HS-27A (cell line): ENCODE measurements at regions not wholly inside any gene's neighbourhood (a gene's known extent, or its start where the extent isn't known, plus 50 kb on each side); places are given as distances from the start of the nearest gene placed in this dataset.
"Not testable (repeated sequence)": the region's sequence is repeated elsewhere in the genome, so short reads cannot be mapped to it uniquely, and the experiment has no call there.

Experiments
- DNase-seq: peaks from one replicate; pipeline ENCODE4 v3.0.0-alpha.2; 2012; ENCODE audit warnings: low read depth, missing footprints

- DNase-seq = no peak
These were observed 1226.6 kb upstream of the FAM98A start for GRCh38 chr2:34825686-34826085.

DNA sequence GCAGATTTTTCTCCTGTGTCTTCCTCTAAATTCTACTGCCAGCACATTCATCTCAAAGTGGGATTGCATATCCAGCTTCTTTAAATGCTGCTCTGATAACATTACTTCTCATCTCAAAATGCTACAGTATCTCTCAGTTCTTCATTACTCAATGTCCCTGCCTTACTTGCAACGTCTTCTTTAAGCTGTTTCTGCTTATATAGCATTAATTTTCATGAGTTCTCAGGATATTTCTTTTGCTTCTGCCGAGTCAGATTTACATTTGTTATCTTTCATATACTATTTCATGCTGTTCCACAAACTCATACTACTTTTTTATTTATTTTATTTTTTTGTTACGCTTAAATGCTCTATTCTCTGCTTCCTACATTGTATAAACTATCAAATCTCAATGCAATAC lies 1223.5 kb upstream of the FAM98A start:
- no peak for DNase-seq

DNA sequence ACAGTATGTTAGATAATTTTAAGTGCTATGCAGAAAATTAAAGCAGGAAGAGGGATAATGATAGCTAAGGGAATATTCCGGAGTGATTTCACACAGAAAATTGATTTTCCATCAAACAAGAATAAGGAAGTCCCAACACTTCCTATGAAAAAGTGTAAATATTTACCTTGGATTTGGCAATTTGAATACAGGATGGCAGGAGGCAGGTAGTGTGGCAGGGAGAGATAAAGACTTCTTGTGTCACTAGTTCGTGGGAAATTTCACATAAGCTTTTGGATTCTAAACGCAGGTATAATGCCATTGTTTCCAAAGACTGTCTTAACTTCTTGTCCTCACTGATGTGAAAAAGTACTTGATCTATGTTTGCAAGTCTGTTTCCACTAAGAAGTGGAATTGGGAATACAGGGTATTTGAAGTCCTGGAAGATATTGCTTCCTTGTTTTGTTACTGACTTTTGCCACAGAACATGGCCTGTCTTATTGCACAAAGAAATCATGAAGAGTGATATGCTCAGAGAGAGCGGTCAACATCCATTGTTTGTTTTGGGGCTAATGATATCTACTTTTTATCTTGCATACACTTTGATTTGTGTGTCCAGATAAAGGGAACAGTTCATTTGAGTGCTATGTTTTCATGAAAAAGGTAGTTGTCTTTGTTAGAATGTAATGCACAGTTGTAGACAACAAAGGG lies 1216.1 kb upstream of the FAM98A start:
- DNase-seq = no peak

- DNase-seq = no peak
These were observed 1211.4 kb upstream of the FAM98A start for GRCh38 chr2:34810456-34810855.

- DNase-seq = no peak
These were observed 1209.3 kb upstream of the FAM98A start for GRCh38 chr2:34808426-34808825.

DNA sequence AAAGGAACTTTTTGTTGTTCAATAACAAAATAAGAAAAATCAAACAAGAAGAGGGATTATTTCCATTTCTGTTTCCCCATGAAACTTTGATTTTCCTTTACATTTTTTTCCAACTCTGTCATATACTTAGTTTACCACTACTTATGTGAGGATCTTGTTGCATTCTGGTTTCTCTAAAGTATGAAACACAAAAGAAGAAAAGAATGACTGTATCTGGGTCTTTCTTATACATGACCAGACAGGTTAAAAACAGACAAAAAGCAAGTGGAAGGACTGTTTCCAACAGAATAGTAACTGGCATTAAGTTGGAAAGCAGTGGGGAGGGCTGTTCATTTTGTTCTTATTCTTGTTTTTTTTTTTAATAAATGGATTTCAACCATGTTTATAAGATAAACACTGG lies 1207.8 kb upstream of the FAM98A start:
- DNase-seq = no peak

DNA sequence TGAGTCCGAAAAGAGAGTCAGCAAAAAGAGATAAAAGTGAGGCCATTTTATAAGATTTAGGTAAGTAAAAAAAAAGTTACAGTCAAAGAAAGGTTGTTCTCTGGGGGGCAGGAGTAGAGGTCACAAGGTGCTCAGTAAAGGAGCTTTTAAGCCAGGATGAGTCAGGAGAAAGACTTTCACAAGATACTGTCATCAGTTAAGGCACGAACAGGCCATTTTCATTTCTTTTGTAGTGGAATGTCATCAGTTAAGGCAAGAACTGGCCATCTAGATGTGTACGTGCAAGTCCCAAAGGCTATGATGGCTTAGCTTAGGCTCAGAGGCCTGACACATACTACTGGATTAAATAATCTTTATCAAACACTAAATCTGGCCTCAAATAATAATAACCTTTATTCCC lies 1207.3 kb upstream of the FAM98A start:
- DNase-seq = no peak

DNA sequence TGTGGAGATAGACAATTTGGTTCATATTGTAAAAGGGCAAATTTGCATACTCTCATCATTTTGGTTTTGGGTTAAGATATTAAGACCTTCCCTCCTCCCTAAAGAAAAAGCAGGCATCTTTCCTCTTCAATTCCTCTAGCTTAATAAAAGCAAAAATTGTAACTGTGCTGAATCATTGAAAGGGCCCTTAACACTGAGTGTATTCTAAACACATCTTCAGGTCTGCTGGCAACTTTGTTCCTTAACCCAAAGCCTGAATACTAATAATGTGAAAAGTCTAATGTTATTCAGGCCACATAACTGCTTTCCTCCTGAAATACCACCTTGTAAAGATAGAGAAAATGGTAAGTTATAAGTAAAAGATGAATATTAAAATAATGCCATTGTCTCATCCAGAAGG lies 1200.5 kb upstream of the FAM98A start:
- no peak for DNase-seq

- not testable (repeated sequence) for DNase-seq
These were observed 1196.5 kb upstream of the FAM98A start for GRCh38 chr2:34795586-34795985.

GRCh38 chr2:34789169-34789568 lies 1190.1 kb upstream of the FAM98A start:
- DNase-seq = no peak

GRCh38 chr2:34787341-34787740 lies 1188.2 kb upstream of the FAM98A start:
- no peak for DNase-seq

GRCh38 chr2:34785206-34785785 lies 1186.2 kb upstream of the FAM98A start:
- DNase-seq = no peak

DNA sequence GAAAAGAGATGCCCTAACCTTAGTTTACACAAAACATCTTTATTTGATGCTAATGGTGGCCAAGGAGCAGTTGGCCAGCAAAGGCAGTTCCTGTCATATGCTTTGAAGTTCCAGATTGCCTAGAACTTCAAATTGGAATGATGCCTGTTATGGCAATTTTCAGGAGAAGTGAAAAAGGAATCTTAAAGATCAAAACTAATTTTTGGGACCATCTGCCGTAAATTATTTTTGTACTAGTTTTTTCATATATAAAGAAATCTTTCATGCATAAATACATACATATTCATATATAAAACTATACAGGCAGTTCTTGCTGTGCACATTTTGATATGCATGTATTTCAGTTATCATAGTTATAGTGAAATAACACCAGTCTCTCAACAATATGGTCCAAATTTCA lies 1185.6 kb upstream of the FAM98A start:
- no peak for DNase-seq

DNA sequence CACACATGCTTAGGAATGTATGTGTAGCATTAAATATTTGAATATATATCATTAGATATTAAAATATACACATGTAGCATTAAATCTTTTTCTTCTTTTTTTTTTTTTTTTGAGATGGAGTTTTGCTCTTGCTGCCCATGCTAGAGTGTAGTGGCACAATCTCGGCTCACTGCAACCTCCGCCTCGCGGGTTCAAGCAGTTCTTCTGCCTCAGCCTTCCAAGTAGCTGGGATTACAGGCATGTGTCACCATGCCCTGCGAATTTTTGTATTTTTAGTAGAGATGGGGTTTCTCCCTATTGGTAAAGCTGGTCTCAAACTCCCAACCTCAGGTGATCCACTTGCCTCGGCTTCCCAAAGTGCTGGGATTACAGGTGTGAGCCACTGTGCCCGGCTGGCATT lies 1151.6 kb upstream of the FAM98A start:
- not testable (repeated sequence) for DNase-seq

DNA sequence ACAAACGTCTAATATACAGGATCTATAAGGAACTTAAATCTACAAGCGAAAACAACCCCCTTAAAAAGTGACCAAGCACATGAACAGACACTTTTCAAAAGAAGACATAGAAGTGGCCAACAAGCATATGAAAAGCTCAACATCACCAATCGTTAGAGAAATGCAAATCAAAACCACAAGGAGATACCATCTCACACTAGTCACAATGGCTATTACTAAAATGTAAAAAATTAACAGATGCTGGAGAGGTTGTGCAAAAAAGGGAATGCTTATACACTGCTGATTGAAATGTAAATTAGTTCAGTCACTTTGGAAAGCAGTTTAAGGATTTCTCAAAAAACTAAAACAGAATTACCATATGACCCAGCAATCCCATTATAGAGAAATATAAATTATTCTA lies 1148.5 kb upstream of the FAM98A start:
- no peak for DNase-seq

- DNase-seq = no peak
These were observed 1139.6 kb upstream of the FAM98A start for GRCh38 chr2:34738691-34739090.

- DNase-seq = no peak
These were observed 1138.0 kb upstream of the FAM98A start for GRCh38 chr2:34737146-34737545.

- no peak for DNase-seq
These were observed 1137.4 kb upstream of the FAM98A start for GRCh38 chr2:34736482-34736881.

DNA sequence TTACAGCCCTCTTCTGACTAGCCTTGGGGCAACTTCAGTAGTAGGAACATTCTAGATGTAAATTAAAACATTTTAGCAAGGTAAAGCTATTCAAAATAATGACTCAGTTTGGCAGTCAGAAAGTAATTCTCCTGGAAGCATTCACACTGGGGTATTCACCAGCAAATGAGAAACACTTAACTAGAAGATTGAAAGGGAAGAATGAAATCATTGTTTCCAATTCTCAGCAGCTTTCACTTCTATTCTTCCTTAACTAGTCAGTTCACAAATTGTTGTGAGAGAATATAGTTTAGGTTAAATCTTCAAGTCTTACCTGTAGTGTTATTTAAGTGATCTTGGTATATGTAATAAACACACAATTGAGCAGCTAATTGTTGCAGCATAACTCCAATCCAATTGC lies 1135.6 kb upstream of the FAM98A start:
- DNase-seq = no peak

DNA sequence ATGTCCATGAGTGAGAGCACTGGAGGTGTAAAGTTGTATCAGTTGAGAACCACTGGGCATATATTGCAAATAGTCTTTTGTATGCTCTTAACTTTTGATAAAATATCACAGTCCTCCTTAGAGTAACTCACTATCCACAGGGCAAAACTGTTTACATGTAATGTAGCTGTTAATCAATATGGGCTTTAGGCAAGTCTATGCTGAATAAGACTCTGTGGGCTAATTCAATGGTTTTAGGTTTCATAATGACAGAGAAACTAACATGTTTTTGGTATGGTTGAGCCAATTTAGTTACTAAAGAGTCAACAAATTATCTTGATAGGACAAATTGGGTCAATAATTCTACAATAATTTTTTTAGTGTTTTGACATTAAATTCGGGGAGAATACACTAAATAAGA lies 1134.9 kb upstream of the FAM98A start:
- DNase-seq = no peak

DNA sequence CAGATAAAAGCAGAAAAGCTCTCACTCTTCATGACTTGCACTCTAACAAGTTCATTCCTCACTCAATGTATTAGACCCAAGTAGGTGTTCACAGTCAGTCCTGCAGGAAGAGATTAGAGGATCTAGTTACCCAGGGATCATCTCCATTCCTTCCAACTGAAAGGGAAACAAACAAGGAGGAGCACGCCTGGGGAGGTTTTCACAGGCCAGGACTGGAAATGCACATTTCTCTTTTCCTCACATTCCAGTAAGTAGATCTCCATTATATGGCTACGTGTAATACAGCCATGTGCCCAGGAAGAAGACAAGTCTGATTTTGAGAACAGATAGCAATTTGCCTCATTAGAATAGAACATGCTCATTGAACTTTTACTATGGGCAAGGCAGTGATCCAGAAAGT lies 1132.2 kb upstream of the FAM98A start:
- no peak for DNase-seq

GRCh38 chr2:34729845-34730244 lies 1130.7 kb upstream of the FAM98A start:
- no peak for DNase-seq

- DNase-seq = no peak
These were observed 1125.0 kb upstream of the FAM98A start for GRCh38 chr2:34724107-34724506.

DNA sequence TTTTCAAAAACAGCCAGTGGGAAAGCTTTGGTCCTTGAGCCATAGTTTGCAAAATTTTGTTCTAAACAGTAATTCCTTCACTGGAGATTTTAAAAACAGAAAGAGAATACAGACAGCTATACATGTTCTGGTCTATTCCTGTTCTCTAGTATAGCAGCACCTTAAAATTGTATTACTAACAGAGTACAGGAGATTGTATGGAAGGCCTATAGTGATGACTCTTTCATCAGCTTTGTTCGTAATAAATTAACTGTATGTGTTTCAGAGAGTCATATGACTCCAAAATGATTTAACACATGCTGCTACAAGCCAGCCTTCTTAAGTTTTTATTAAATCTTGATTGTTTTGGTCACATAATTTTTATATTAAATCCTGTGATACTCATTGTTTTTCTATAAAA lies 1124.6 kb upstream of the FAM98A start:
- no peak for DNase-seq
